ENCODE measurements at regions not wholly inside any gene's neighbourhood (a gene's known extent, or its start where the extent isn't known, plus 50 kb on each side); places are given as distances from the start of the nearest gene placed in this dataset.
"Not testable (repeated sequence)": the region's sequence is repeated elsewhere in the genome, so short reads cannot be mapped to it uniquely, and the experiment has no call there.

DNA sequence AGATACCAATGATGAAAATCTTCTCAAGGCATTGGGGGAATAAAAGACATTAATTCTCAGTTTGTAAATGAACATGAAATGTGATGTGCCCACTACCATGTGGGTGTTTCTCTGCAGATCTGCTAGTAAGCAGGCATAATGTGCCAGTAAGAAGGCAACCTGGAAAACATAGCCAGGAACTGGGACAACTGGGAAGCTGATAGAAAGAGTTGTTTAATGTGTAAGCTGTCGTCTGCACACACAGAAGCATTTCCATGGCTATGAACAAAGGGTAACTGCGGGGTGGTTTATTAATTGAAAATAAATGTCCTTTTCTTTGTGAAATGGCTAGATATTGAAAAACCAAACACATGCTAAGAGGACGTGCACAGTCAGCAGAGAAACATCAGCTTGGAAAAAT is 52.0 kb downstream of the ZC3H11B start:
- H3K36me3 Mint-ChIP-seq (ENCODE audit: low read depth), result no peaks in the 10 kb centered on the region
- H3K4me3 Mint-ChIP-seq, result no peak overlapping the region
- H3K27ac Mint-ChIP-seq, result no peak overlapping the region
- DNase-seq, result no peak
- H3K27me3 Mint-ChIP-seq, result no peaks in the 10 kb centered on the region
- H3K9me3 Mint-ChIP-seq, result peaks cover 6% of the 10 kb centered on the region
- H3K4me1 Mint-ChIP-seq (ENCODE audit: low read depth), result no peaks in the 10 kb centered on the region

DNA sequence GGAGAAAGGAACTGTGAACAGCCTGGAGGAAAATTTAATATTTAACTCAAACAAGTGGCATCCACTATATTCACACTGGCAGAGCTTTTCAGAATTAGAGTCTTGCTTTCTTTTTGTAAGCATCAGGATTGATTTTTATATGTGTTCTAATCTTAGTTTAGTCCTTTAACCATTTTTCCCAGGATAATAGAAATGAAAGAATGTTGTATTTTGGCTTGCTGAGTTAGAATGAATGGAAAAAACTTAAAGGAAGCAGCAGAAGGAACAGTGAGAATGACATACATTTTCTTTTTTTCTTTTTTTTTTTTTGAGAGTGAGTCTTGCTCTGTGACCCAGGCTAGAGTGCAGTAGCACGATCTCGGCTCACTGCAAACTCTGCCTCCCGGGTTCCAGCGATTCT is 53.0 kb downstream of the ZC3H11B start:
- H3K36me3 Mint-ChIP-seq (ENCODE audit: low read depth), result no peaks in the 10 kb centered on the region
- H3K9me3 Mint-ChIP-seq, result peaks cover 6% of the 10 kb centered on the region
- no peaks in the 10 kb centered on the region for H3K4me1 Mint-ChIP-seq (ENCODE audit: low read depth)
- H3K27ac Mint-ChIP-seq, result no peak overlapping the region
- H3K27me3 Mint-ChIP-seq, result no peaks in the 10 kb centered on the region
- H3K4me3 Mint-ChIP-seq, result no peak overlapping the region
- no peak for DNase-seq

DNA sequence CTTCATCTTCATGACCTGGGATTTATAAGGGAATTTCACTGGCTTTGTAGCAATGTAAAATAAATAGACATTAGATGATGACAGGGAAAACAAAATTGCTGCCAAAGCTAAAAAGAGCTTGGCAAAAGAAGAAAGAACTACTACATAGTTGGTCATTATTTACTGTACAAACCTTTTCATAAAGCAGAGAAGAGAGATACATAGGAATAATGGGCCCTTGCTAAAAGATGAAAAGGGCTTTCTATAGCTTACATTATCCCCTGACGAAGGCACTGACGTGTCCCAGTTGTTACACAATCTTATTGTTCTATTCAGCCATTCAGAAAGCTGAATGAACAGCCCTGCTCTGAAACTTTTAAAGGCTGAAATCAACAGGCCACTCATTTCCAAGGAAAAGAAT is 57.1 kb downstream of the ZC3H11B start:
- Mint-ChIP-seq H3K4me1 (ENCODE audit: low read depth) (no peaks in the 10 kb centered on the region), H3K4me3 (no peak overlapping the region), H3K27me3 (no peaks in the 10 kb centered on the region), H3K36me3 (ENCODE audit: low read depth) (no peaks in the 10 kb centered on the region), H3K27ac (no peak overlapping the region), H3K9me3 (no peaks in the 10 kb centered on the region)
- no peak for DNase-seq

DNA sequence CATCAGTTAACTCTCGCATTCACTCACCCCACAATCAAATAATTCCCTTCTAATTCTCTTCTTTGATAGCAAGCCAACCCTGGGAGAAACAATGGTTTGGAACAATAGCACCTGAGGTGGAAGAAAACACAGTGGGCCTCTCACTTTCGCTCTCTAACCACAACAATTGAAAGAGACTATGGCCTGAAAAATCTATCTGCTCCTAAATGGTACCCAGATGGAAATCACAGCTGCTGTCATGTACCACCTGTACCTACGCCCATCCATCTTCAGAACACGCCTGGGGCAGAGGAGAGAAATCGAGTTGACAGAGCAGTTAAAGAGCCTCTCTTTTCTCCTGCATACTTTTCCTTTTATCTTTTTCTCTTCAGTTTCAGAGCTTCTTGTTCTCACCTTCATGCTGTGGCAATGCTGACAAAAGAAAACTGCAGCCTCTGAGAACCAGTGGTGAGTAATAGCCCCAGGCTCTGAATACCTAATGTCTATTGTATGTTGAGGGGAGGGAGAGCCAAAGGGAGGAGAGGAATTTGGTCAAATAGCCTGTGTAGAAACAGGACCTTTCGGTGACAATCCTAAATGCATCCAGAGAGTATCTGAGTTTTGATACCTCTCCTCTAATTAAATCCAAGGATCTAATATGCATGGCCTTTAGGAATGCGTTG is 57.7 kb downstream of the ZC3H11B start:
- no peaks in the 10 kb centered on the region for H3K36me3 Mint-ChIP-seq (ENCODE audit: low read depth)
- no peak overlapping the region for H3K27ac Mint-ChIP-seq
- DNase-seq, result no peak
- no peaks in the 10 kb centered on the region for H3K9me3 Mint-ChIP-seq
- no peaks in the 10 kb centered on the region for H3K4me1 Mint-ChIP-seq (ENCODE audit: low read depth)
- H3K4me3 Mint-ChIP-seq, result no peak overlapping the region
- H3K27me3 Mint-ChIP-seq, result no peaks in the 10 kb centered on the region

DNA sequence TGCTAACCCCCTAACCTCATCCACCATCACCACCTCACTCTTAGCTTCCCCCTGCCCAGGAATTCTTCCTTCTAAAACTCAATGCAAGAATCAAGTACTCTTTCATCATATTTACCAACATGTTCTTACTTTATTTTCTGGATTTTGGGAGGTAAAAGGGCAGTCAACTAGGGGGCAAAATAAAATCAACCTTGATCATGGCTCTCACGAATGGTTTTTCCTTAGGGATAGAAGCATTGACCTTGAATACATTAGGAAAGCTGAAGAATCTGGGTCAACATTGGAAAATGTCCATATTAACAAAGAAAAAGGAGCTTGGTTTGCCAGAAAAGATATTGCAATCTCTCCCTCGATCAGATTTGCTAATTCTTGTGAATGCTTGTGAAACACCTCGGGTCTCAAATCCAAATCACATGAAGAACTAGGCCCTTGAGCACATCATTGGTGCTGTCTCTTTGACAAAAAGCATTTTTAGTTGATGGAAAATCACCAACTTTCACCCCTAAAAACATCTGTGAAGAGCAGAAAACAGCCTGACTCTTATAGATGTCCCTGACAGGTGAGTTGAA is 58.9 kb downstream of the ZC3H11B start:
- Mint-ChIP-seq H3K9me3 (no peaks in the 10 kb centered on the region), H3K36me3 (ENCODE audit: low read depth) (no peaks in the 10 kb centered on the region), H3K27ac (no peak overlapping the region), H3K4me1 (ENCODE audit: low read depth) (no peaks in the 10 kb centered on the region), H3K4me3 (no peak overlapping the region), H3K27me3 (no peaks in the 10 kb centered on the region)
- DNase-seq, result no peak

DNA sequence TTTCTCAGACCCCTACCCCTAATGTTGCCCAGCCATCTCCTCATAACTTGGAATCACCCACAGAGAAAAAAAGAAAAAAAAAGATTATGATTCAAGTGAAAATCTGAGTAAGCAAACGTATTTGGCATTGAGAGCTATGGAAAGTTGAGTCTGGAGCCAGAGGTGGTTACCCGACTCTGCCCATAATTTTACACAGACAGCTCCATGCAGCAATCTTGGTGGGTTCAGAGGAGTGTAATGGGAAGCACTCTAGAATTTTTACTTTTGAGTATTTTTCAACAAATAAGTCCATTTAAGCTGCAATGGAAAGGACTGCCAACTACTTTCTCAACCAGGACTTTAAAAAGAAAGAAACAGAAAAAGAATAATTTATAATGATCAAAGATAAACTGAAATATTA is 62.7 kb downstream of the ZC3H11B start:
- H3K36me3 Mint-ChIP-seq (ENCODE audit: low read depth), result no peaks in the 10 kb centered on the region
- H3K4me1 Mint-ChIP-seq (ENCODE audit: low read depth), result no peaks in the 10 kb centered on the region
- no peak overlapping the region for H3K27ac Mint-ChIP-seq
- no peaks in the 10 kb centered on the region for H3K27me3 Mint-ChIP-seq
- H3K4me3 Mint-ChIP-seq, result no peak overlapping the region
- no peaks in the 10 kb centered on the region for H3K9me3 Mint-ChIP-seq
- DNase-seq, result no peak

DNA sequence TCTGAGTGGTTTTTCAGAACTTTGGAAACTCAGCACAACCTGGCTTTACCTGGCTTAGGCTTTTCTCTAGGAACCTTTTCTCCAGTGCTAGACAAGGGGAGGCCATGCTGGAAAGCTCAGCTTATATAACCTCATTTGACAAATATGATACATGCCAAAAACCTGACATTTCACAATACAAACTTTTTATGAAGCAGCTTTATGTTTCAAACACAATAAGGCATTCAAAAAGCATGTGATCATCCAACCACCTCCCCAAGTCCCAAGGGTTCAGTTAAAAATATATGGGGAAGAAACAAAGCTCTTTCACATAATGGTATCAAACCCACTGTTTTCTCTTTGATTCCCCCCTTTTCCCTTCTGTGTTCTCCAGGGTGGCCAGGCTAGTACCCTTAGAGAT is 63.7 kb downstream of the ZC3H11B start:
- H3K36me3 Mint-ChIP-seq (ENCODE audit: low read depth), result no peaks in the 10 kb centered on the region
- H3K27me3 Mint-ChIP-seq, result no peaks in the 10 kb centered on the region
- no peaks in the 10 kb centered on the region for H3K4me1 Mint-ChIP-seq (ENCODE audit: low read depth)
- H3K4me3 Mint-ChIP-seq, result no peak overlapping the region
- no peak for DNase-seq
- H3K27ac Mint-ChIP-seq, result no peak overlapping the region
- H3K9me3 Mint-ChIP-seq, result no peaks in the 10 kb centered on the region

DNA sequence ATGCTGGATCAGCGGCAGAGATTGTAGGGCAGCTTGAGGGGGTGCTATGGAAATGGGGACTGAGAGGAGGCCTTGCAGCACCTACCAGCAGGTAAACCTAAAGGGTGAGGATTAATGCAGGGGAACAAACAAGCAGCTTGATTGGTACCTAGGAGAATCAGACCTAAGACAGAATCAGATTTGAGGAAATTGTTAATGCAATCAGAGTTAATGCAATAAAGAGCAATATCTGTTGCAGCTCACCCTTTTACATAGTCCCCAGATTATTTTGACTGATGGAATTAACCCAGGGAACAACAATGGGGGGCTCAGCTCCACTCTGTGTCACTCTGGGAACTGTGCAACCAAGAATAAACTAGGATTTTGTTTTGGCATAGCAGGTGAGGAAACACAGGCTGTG is 64.5 kb downstream of the ZC3H11B start:
- no peak overlapping the region for H3K27ac Mint-ChIP-seq
- no peak overlapping the region for H3K4me3 Mint-ChIP-seq
- H3K27me3 Mint-ChIP-seq, result no peaks in the 10 kb centered on the region
- no peak for DNase-seq
- no peaks in the 10 kb centered on the region for H3K36me3 Mint-ChIP-seq (ENCODE audit: low read depth)
- H3K4me1 Mint-ChIP-seq (ENCODE audit: low read depth), result no peaks in the 10 kb centered on the region
- H3K9me3 Mint-ChIP-seq, result no peaks in the 10 kb centered on the region

DNA sequence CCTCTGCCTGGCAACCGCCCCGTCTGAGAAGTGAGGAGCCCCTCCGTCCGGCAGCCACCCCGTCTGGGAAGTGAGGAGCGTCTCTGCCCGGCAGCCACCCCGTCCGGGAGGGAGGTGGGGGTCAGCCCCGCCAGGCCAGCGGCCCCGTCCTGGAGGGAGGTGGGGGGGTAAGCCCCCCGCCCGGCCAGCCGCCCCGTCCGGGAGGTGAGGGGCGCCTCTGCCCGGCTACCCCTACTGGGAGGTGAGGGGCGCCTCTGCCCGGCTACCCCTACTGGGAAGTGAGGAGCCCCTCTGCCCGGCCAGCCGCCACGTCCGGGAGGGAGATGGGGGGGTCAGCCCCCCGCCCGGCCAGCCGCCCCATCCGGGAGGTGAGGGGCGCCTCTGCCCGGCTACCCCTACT is 67.1 kb downstream of the ZC3H11B start:
- H3K27me3 Mint-ChIP-seq; H3K4me1 Mint-ChIP-seq (ENCODE audit: low read depth); DNase-seq; H3K36me3 Mint-ChIP-seq (ENCODE audit: low read depth); H3K27ac Mint-ChIP-seq; H3K9me3 Mint-ChIP-seq; H3K4me3 Mint-ChIP-seq: not testable (repeated sequence)

DNA sequence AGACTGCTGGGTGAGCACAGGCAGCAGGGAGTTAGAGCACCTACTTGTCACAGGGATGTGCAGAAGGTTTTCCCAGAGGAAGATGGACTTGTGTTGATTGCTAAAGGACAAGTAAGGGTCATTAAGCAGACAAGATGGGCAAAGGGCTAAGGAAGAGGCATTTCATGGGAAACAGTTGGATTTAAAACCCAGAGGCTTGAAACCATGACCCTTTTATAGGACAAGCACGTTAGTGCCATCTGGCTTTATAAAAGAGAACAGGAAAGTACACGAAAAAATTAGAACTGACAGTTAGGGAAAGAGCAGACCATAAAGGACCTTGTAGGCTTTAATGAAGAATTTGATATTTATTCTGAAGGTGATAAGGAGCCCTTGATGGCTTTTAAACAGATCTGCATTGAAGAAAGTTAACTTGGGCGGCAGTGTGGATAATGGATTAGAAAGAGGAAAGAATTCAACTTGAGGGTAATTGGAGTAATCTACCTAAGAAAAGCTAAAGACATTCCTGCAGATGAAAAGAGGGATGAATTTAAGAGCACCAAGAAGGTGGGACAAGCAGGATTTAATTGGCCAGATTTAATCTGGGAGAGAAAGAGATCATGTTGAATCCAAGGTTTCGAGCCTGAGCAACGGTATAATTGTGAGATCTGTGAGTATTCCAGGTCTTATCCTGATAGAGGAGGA is 68.6 kb downstream of the ZC3H11B start:
- no peak for DNase-seq
- H3K36me3 Mint-ChIP-seq (ENCODE audit: low read depth), result no peaks in the 10 kb centered on the region
- H3K9me3 Mint-ChIP-seq, result no peaks in the 10 kb centered on the region
- H3K4me1 Mint-ChIP-seq (ENCODE audit: low read depth), result no peaks in the 10 kb centered on the region
- no peak overlapping the region for H3K4me3 Mint-ChIP-seq
- no peak overlapping the region for H3K27ac Mint-ChIP-seq
- H3K27me3 Mint-ChIP-seq, result no peaks in the 10 kb centered on the region

DNA sequence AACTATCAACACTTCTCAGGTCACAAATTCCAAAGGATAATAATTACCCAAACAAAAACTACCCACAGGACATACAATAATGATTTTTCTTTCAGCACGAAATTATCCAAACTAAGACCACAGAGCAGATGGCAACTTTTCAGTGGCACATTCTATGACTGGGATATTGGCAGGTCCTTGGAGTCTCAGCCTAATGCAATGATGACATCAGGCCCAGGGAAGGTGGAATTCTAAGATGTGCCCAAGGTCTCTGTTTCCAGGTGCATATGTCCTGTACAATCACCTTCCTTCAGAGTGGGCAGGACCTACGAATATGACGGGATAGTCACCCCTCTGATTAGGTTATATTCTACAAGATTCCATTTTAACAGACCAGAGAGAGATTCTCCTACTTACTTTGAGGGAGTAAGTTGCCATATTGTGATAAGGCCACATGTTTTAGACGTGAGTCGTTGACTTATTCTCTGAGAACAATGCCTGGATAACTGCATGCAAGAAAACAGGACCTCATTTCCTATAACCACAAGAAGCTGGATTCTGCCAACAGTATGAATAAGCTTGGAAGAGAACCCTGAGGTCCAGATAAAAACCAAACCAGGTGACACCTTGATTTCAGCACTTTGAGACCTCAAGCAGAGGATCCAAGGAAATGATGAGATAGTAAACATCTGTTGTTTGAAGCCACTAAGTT is 69.9 kb downstream of the ZC3H11B start:
- Mint-ChIP-seq H3K27me3 (no peaks in the 10 kb centered on the region), H3K27ac (no peak overlapping the region), H3K4me3 (no peak overlapping the region), H3K4me1 (ENCODE audit: low read depth) (no peaks in the 10 kb centered on the region), H3K36me3 (ENCODE audit: low read depth) (no peaks in the 10 kb centered on the region), H3K9me3 (no peaks in the 10 kb centered on the region)
- DNase-seq, result no peak

DNA sequence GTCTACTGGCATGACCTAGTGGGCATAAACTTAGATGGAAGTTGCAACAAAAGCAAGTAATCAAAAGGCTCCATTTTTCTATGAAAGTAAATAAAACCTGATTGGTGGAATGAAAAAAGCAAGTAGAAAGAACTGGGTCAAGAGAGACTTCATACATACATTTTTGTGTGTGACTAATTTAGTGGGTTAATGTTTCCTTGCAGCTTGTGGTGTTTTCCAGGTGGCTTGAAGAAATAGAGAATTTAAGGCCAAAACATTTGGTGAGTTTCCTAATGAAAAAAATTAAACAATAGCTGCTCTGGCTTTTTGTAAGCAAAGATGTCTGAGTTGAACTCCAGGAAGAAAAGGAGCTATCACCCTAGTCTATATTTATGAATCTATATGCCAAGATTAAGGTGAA is 71.0 kb downstream of the ZC3H11B start:
- Mint-ChIP-seq H3K36me3 (ENCODE audit: low read depth) (no peaks in the 10 kb centered on the region), H3K27me3 (no peaks in the 10 kb centered on the region), H3K9me3 (no peaks in the 10 kb centered on the region), H3K4me1 (ENCODE audit: low read depth) (no peaks in the 10 kb centered on the region), H3K27ac (no peak overlapping the region), H3K4me3 (no peak overlapping the region)
- DNase-seq, result no peak

DNA sequence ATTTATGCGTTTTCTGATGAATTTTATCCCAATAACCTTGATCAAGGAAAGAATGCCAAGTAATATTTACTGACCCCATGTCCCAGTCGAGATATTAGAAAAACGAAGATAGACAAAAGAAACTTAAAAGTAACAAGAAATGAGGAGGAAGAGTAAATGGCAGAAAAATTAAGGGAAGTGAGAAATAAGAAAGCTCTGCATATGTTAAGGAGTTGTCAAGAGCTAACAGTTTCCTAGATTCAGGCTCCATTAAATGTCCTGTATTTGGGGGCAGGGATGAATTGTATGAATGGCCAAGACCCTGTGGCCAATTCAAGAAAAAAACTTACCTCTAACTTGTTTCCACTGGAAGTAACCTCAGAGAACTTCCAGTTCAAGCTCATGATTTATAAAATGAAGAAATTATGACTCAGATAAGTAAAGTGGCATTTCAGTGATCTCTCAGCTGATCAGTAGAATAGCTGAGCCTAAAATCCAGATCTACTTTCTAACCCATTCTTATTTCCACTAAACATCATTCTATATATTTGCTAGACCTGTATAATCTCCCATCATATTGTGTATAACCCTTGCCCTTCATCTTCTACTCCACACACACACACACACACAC is 73.2 kb downstream of the ZC3H11B start:
- Mint-ChIP-seq H3K4me1 (ENCODE audit: low read depth) (no peaks in the 10 kb centered on the region), H3K9me3 (peaks cover 2% of the 10 kb centered on the region), H3K36me3 (ENCODE audit: low read depth) (no peaks in the 10 kb centered on the region), H3K4me3 (no peak overlapping the region), H3K27me3 (no peaks in the 10 kb centered on the region), H3K27ac (no peak overlapping the region)
- DNase-seq, result no peak

DNA sequence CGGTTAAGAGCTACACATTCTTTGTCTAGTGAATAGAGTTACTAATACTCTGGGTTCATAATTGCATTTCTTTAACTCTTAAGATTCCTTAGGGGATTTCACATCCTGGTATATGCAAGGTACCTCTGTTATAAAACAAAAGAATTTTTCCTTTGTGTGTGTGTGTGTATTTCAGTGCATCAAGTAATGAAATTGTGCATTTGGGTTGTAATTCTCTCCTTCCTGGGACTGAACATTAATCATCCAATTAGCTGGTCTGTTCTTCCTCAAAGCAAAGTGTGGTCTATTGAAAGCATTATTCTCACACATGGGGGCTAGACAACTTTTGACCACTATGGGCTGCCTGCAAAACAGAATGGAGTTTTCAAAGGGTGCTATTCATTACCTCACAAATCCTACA is 74.0 kb downstream of the ZC3H11B start:
- Mint-ChIP-seq H3K4me3 (no peak overlapping the region), H3K27ac (no peak overlapping the region), H3K4me1 (ENCODE audit: low read depth) (no peaks in the 10 kb centered on the region), H3K27me3 (no peaks in the 10 kb centered on the region), H3K36me3 (ENCODE audit: low read depth) (no peaks in the 10 kb centered on the region), H3K9me3 (peaks cover 2% of the 10 kb centered on the region)
- no peak for DNase-seq

DNA sequence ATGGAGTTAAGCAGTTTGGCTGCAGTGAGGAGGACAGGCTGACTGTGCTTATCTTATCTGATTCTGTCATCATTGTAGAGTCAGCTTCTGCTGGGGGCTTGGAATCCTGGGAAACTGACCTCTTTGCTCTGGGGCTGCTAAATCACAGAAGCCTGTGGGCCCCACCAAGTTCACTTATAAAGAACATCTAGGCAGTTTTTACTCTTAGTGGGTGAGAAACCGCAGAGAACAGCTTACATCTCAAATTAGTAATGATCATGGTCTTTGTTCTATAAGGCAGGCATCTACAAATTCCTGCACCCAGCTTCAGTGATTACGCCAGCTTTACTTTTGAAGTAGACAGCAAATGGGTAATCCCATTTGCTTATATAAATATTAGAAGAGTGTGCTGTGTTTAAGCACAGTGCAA is 75.7 kb downstream of the ZC3H11B start:
- H3K4me1 Mint-ChIP-seq (ENCODE audit: low read depth), result no peaks in the 10 kb centered on the region
- H3K4me3 Mint-ChIP-seq, result no peak overlapping the region
- no peaks in the 10 kb centered on the region for H3K27me3 Mint-ChIP-seq
- H3K36me3 Mint-ChIP-seq (ENCODE audit: low read depth), result no peaks in the 10 kb centered on the region
- H3K9me3 Mint-ChIP-seq, result peaks cover 2% of the 10 kb centered on the region
- no peak overlapping the region for H3K27ac Mint-ChIP-seq
- no peak for DNase-seq
